Testis (tissue), 2 donors: ENCODE measurements at regions not wholly inside any gene's neighbourhood (a gene's known extent, or its start where the extent isn't known, plus 50 kb on each side); places are given as distances from the start of the nearest gene placed in this dataset.

ENCODE experiments used
- DNase-seq: peaks from one replicate; pipeline ENCODE4 v3.0.0-alpha.2; 2019
- H3K27ac ChIP-seq, 2 donors: fragments of 200-600 bp; sonication (generic); one replicate each; pipeline ENCODE4 v1.5.1; 2019
- H3K27me3 ChIP-seq: fragments of 200-600 bp; sonication (generic); one replicate; pipeline ENCODE4 v1.5.1; 2019
- H3K36me3 ChIP-seq: fragments of 200-600 bp; sonication (generic); one replicate; pipeline ENCODE4 v1.5.1; 2017; ENCODE audit warnings: low read depth; ENCODE audit errors: missing control alignments
- H3K4me1 ChIP-seq: fragments of 200-600 bp; sonication (generic); one replicate; pipeline ENCODE4 v1.5.1; 2019
- H3K4me3 ChIP-seq, 2 donors: fragments of 200-600 bp; sonication (generic); one replicate each; pipeline ENCODE4 v1.5.1; 2017 to 2019
- H3K9me3 ChIP-seq: fragments of 200-600 bp; sonication (generic); one replicate; pipeline ENCODE4 v1.5.1; 2017
- POLR2A ChIP-seq: fragments of 450-650 bp; IDR thresholded peaks from one replicate; pipeline ENCODE4 v1.6.1; 2017; ENCODE audit warnings: antibody characterized with exemption, mild to moderate bottlenecking, moderate library complexity
- WGBS, 2 donors: methylation state at CpG; one replicate each; pipeline ENCODE4 v1.1.5; 2018; 5-methylcytosine and 5-hydroxymethylcytosine counted together
- intact Hi-C: fragments of 100-400 bp; cut with DNase I; formaldehyde crosslinking; loops from one replicate; pipeline ENCODE4 v1.15.1; 2023; ENCODE audit warnings: low total_unique reads
- TF ChIP-seq, protein P1 (sequence below), 3 experiments: fragments of 450-650 bp in 2 of 3; fragments of 200-600 bp in 1 of 3; sonication (generic) in 1 of 3; IDR thresholded peaks; one replicate each; pipeline ENCODE4 v1.5.1; 2016 to 2019; ENCODE audit warnings: antibody characterized with exemption in 3 of 3, mild to moderate bottlenecking in 2 of 3, moderate library complexity in 1 of 3

DNA sequence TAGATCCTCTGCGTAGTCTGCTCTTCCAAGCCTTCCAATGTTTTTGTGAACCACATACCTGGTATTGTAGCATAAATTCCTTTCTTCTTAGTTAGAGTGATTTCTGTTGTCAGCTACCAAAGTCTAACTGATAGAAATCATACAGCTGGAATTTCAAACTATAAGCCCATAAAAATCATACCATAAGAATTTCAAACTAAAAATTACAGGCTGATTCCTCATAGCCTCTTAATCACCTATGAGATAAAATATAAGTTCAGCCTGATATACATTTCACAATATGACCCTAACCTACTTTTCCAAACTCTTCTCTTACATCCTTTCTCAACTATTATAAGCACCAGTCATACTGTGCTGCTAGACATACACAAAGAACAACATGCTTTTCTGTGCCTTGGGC lies 64.8 kb downstream of the PTHLH start:
- no peak overlapping the region for H3K27ac ChIP-seq
- WGBS, 2 donors, result 97 to 100% methylated on average over 1 of the region's 1 CpG
- TF ChIP-seq, protein P1, sequence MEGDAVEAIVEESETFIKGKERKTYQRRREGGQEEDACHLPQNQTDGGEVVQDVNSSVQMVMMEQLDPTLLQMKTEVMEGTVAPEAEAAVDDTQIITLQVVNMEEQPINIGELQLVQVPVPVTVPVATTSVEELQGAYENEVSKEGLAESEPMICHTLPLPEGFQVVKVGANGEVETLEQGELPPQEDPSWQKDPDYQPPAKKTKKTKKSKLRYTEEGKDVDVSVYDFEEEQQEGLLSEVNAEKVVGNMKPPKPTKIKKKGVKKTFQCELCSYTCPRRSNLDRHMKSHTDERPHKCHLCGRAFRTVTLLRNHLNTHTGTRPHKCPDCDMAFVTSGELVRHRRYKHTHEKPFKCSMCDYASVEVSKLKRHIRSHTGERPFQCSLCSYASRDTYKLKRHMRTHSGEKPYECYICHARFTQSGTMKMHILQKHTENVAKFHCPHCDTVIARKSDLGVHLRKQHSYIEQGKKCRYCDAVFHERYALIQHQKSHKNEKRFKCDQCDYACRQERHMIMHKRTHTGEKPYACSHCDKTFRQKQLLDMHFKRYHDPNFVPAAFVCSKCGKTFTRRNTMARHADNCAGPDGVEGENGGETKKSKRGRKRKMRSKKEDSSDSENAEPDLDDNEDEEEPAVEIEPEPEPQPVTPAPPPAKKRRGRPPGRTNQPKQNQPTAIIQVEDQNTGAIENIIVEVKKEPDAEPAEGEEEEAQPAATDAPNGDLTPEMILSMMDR (IDR thresholded peaks at IDR 0.05), result no peak
- no peak for TF ChIP-seq POLR2A
- no peaks in the 10 kb centered on the region for H3K27me3 ChIP-seq
- DNase-seq, result no peak
- H3K36me3 ChIP-seq, result no peaks in the 10 kb centered on the region
- intact Hi-C loops, result no loop called here
- no peaks in the 10 kb centered on the region for H3K9me3 ChIP-seq
- no peak overlapping the region for H3K4me3 ChIP-seq
- H3K4me1 ChIP-seq, result no peaks in the 10 kb centered on the region

DNA sequence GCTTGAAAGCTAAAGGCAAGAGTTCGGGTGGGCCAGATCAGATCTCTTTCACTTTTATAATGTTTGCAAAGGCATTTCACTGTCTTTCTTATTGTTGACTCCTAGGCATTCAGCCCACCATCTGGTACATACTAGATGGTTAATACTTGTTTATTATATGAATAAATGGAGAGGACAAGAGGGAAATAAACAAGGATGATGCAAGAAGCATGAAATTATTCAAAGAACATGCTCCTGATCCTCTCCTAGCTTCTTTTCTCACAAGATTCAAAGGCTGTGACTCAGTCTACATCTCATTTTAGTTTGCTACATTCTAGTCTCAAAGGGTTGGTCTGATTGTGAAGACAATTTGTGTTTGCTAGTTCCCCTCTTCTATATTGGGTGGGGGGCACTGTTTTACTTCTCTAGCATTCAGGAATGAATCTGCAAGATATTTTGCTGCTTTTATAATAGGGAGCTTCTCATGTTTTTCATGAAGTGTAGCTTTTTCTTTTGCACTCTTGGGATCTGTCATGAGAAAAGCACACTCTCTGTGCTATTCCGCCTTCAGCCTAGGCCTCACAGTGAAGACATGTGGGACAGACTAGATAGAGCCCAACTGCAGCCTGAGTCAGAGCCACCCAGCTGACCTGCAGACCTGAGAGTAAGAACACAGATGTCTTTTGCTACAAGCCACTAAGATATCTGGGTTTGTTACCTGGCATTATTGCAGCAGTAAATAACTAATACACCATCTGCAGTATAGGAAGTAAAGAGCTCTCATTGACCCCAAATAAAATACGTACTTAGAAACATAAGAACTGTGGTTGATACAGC lies 65.7 kb downstream of the PTHLH start:
- intact Hi-C loops, result no loop called here

DNA sequence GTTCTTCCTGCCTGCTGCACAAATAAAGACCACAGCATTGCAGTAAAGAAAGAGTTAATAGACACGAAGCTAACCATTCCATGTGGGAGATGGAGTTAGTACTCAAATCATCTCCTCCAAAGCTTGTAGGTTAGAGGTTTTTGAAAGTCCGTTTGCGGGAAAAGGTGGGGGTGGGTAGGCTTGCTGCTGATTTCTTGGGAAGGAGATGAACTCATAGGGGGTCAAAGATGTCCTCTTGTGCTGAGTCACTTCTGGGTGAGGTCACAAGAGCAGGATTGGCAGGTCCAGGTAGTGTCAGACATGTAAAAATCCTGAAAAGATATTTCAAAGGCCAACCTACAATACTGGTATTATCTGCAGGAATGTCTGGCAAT lies 66.4 kb downstream of the PTHLH start:
- no peaks in the 10 kb centered on the region for H3K36me3 ChIP-seq
- no peak overlapping the region for H3K4me3 ChIP-seq
- no peak for TF ChIP-seq POLR2A
- TF ChIP-seq, protein P1 (IDR thresholded peaks at IDR 0.05), result no peak
- intact Hi-C loops, result no loop called here
- H3K27ac ChIP-seq, result no peak overlapping the region
- no peak for DNase-seq
- H3K27me3 ChIP-seq, result no peaks in the 10 kb centered on the region
- WGBS, 2 donors, result 82 to 90% methylated on average over 3 of the region's 3 CpGs
- H3K9me3 ChIP-seq, result no peaks in the 10 kb centered on the region
- no peaks in the 10 kb centered on the region for H3K4me1 ChIP-seq

More for the DNA sequence above, 65.7 kb downstream of the PTHLH start:
- no peak for TF ChIP-seq POLR2A
- H3K27ac ChIP-seq, result no peak overlapping the region
- H3K4me1 ChIP-seq, result no peaks in the 10 kb centered on the region
- no peak for DNase-seq
- no peaks in the 10 kb centered on the region for H3K27me3 ChIP-seq
- H3K4me3 ChIP-seq, result no peak overlapping the region
- WGBS, 2 donors, result 93 to 97% methylated on average over 3 of the region's 3 CpGs
- no peaks in the 10 kb centered on the region for H3K36me3 ChIP-seq
- H3K9me3 ChIP-seq, result no peaks in the 10 kb centered on the region

DNA sequence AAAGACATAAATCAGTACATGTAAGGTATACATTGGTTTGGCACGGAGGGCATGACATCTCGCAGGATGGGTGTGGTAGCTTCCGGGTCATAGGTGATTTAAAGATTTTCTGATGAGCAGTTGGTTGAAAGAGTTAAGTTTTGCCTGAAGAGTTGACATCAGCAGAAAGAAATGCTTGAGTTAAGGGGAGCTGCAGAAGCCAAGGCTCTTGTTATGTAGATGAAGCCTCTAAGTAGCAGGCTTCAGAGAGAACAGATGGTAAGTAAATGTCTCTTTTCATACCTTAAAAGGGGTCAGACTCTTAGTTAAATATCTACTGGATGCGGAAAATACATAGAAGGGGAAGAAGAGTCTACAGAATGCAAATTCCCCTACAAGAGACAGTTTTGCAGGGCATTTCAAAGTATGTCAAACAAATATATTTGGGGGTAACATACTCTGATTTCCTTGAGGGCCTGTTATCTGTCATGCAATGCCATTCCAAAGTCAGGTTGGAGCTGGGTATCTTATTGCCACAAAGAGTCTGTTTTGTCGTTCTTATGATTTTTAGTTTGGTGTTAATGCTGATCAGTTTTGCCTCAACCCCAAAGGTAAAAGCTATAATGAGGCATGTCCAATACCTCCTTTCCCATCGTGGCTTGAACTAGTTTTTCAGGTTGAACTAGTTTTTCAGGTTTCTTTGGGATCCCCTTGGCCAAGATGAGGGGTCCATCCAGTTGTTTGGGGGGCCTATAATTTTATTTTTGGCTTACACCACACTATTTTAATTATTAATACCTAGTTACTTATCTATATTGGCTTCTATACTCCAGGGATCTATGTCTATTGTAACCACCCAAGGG lies 67.0 kb downstream of the PTHLH start:
- H3K27ac ChIP-seq, result no peak overlapping the region
- H3K4me3 ChIP-seq, result no peak overlapping the region
- H3K4me1 ChIP-seq, result no peaks in the 10 kb centered on the region
- 89 to 93% methylated on average over 6 of the region's 6 CpGs for WGBS, 2 donors
- no peaks in the 10 kb centered on the region for H3K27me3 ChIP-seq
- DNase-seq, result no peak
- no peaks in the 10 kb centered on the region for H3K36me3 ChIP-seq
- no peak for TF ChIP-seq POLR2A
- no peaks in the 10 kb centered on the region for H3K9me3 ChIP-seq
- intact Hi-C loops, result no loop called here

DNA sequence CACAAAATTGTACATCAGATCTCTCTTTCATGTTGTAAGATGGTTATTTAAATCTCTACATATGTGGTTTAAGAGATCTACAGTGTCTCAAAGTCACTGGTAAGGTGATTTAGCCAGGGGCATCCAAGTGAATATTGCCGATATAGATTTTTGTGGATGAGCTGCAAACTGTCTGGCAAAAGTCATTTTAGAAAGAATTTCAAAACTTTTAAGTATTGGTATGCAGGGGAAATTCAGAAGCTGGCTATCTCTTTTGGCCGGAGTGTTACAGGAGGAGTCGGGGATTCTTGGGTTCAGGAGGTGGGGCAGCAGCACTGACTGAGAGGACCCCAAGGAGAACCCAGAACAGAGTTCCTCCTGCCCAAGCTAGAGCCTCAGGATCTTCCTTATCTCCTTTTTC lies 69.9 kb downstream of the PTHLH start:
- H3K27ac ChIP-seq, result no peak overlapping the region
- no peaks in the 10 kb centered on the region for H3K27me3 ChIP-seq
- H3K36me3 ChIP-seq, result no peaks in the 10 kb centered on the region
- intact Hi-C loops, result no loop called here
- no peak overlapping the region for H3K4me3 ChIP-seq
- no peaks in the 10 kb centered on the region for H3K9me3 ChIP-seq
- H3K4me1 ChIP-seq, result no peaks in the 10 kb centered on the region
- WGBS, 2 donors, result 86 to 92% methylated on average over 3 of the region's 3 CpGs
- no peak for DNase-seq
- TF ChIP-seq, protein P1 (IDR thresholded peaks at IDR 0.05), result no peak
- TF ChIP-seq POLR2A, result no peak
